ENCODE measurements at regions not wholly inside any gene's neighbourhood (a gene's known extent, or its start where the extent isn't known, plus 50 kb on each side); places are given as distances from the start of the nearest gene placed in this dataset.
"Not testable (repeated sequence)": the region's sequence is repeated elsewhere in the genome, so short reads cannot be mapped to it uniquely, and the experiment has no call there.

GRCh38 chr3:170804078-170804477, 65.9 kb downstream of the RPL22L1 start:
- no peak for TF ChIP-seq CTCF (IDR thresholded peaks at IDR 0.05)
- Histone ChIP-seq H3K4me3 (no peak overlapping the region), H3K4me1 (ENCODE audit: low read depth) (no peaks in the 10 kb centered on the region), H3K9me3 (no peaks in the 10 kb centered on the region), H3K36me3 (ENCODE audit: low read depth) (no peaks in the 10 kb centered on the region)
- no peak for ATAC-seq
- intact Hi-C loops (cut with DNase I, micrococcal nuclease) = no loop called here
- no peak for DNase-seq

GRCh38 chr3:170802164-170803151, 67.5 kb downstream of the RPL22L1 start:
- no peak for TF ChIP-seq CTCF (IDR thresholded peaks at IDR 0.05)
- Histone ChIP-seq H3K36me3 (ENCODE audit: low read depth) (no peaks in the 10 kb centered on the region), H3K4me1 (ENCODE audit: low read depth) (no peaks in the 10 kb centered on the region), H3K4me3 (no peak overlapping the region), H3K9me3 (no peaks in the 10 kb centered on the region)
- intact Hi-C loops (cut with DNase I, micrococcal nuclease) = no loop called here
- DNase-seq (no peak), ATAC-seq (peak; percentile 48)

- no peak for TF ChIP-seq CTCF (IDR thresholded peaks at IDR 0.05)
- no peak for ATAC-seq
Observed at GRCh38 chr3:170801597-170801996, 68.4 kb downstream of the RPL22L1 start.

GRCh38 chr3:170800275-170800674, 69.7 kb downstream of the RPL22L1 start:
- H3K4me3 ChIP-seq; H3K9me3 ChIP-seq; H3K4me1 ChIP-seq (ENCODE audit: low read depth); ATAC-seq; H3K36me3 ChIP-seq (ENCODE audit: low read depth); intact Hi-C loops (cut with DNase I, micrococcal nuclease); DNase-seq: not testable (repeated sequence)

More at GRCh38 chr3:170801597-170801996, 68.4 kb downstream of the RPL22L1 start:
- H3K36me3 ChIP-seq (ENCODE audit: low read depth) = no peaks in the 10 kb centered on the region
- intact Hi-C loops (cut with DNase I, micrococcal nuclease) = no loop called here
- H3K9me3 ChIP-seq = no peaks in the 10 kb centered on the region
- H3K4me3 ChIP-seq = no peak overlapping the region
- DNase-seq = no peak
- no peaks in the 10 kb centered on the region for H3K4me1 ChIP-seq (ENCODE audit: low read depth)

- Histone ChIP-seq H3K4me1 (ENCODE audit: low read depth) (no peaks in the 10 kb centered on the region), H3K36me3 (ENCODE audit: low read depth) (no peaks in the 10 kb centered on the region), H3K9me3 (no peaks in the 10 kb centered on the region), H3K4me3 (no peak overlapping the region)
- no peak for ATAC-seq
- intact Hi-C loops (cut with DNase I, micrococcal nuclease) = no loop called here
- no peak for TF ChIP-seq CTCF (IDR thresholded peaks at IDR 0.05)
- no peak for DNase-seq
Observed at GRCh38 chr3:170799009-170799408, 71.0 kb downstream of the RPL22L1 start.

- intact Hi-C loops (cut with DNase I, micrococcal nuclease) = no loop called here
- no peaks in the 10 kb centered on the region for H3K4me1 ChIP-seq (ENCODE audit: low read depth)
Observed at GRCh38 chr3:170797685-170798084, 72.3 kb downstream of the RPL22L1 start.

More at GRCh38 chr3:170797685-170798084, 72.3 kb downstream of the RPL22L1 start:
- Histone ChIP-seq H3K9me3 (no peaks in the 10 kb centered on the region), H3K4me3 (no peak overlapping the region), H3K36me3 (ENCODE audit: low read depth) (no peaks in the 10 kb centered on the region)
- TF ChIP-seq CTCF (IDR thresholded peaks at IDR 0.05) = no peak
- no peak for ATAC-seq
- no peak for DNase-seq
